ENCODE measurements at regions not wholly inside any gene's neighbourhood (a gene's known extent, or its start where the extent isn't known, plus 50 kb on each side); places are given as distances from the start of the nearest gene placed in this dataset.

- peaks cover 8% of the 10 kb centered on the region for H3K4me1 Mint-ChIP-seq
- no peaks in the 10 kb centered on the region for H3K9me3 Mint-ChIP-seq
- TF ChIP-seq CTCF (IDR thresholded peaks at IDR 0.05; ENCODE audit: unreplicated experiment), result no peak
- H3K4me3 Mint-ChIP-seq, result no peak overlapping the region
- no peaks in the 10 kb centered on the region for H3K36me3 Mint-ChIP-seq
- no peaks in the 10 kb centered on the region for H3K27me3 Mint-ChIP-seq (ENCODE audit: low read depth)
- H3K27ac Mint-ChIP-seq, result no peak overlapping the region
- DNase-seq (ENCODE audit: low spot score in 2 of 2, unreplicated experiment in 2 of 2), result no peak
These were observed 502.2 kb downstream of the NR4A2 start for GRCh38 chr2:155830351-155830750.

- H3K27me3 Mint-ChIP-seq (ENCODE audit: low read depth), result no peaks in the 10 kb centered on the region
These were observed 506.6 kb downstream of the NR4A2 start for GRCh38 chr2:155825876-155826275.

GRCh38 chr2:155815851-155816250 is 516.7 kb downstream of the NR4A2 start:
- Mint-ChIP-seq H3K27me3 (ENCODE audit: low read depth) (no peaks in the 10 kb centered on the region), H3K27ac (no peak overlapping the region), H3K4me3 (no peak overlapping the region), H3K4me1 (no peaks in the 10 kb centered on the region), H3K9me3 (peaks cover 23% of the 10 kb centered on the region), H3K36me3 (peaks cover 3% of the 10 kb centered on the region)
- TF ChIP-seq CTCF (IDR thresholded peaks at IDR 0.05; ENCODE audit: unreplicated experiment), result peak; percentile 27
- DNase-seq (ENCODE audit: low spot score in 2 of 2, unreplicated experiment in 2 of 2), result no peak

More at GRCh38 chr2:155825876-155826275, 506.6 kb downstream of the NR4A2 start:
- Mint-ChIP-seq H3K27ac (no peak overlapping the region), H3K36me3 (no peaks in the 10 kb centered on the region), H3K4me1 (peaks cover 3% of the 10 kb centered on the region), H3K4me3 (no peak overlapping the region), H3K9me3 (no peaks in the 10 kb centered on the region)
- no peak for TF ChIP-seq CTCF (IDR thresholded peaks at IDR 0.05; ENCODE audit: unreplicated experiment)
- no peak for DNase-seq (ENCODE audit: low spot score in 2 of 2, unreplicated experiment in 2 of 2)

- no peak for DNase-seq (ENCODE audit: low spot score in 2 of 2, unreplicated experiment in 2 of 2)
- no peaks in the 10 kb centered on the region for H3K27me3 Mint-ChIP-seq (ENCODE audit: low read depth)
- H3K4me1 Mint-ChIP-seq, result no peaks in the 10 kb centered on the region
- peaks cover 21% of the 10 kb centered on the region for H3K9me3 Mint-ChIP-seq
- no peak overlapping the region for H3K4me3 Mint-ChIP-seq
- peaks cover 3% of the 10 kb centered on the region for H3K36me3 Mint-ChIP-seq
- TF ChIP-seq CTCF (IDR thresholded peaks at IDR 0.05; ENCODE audit: unreplicated experiment), result no peak
- no peak overlapping the region for H3K27ac Mint-ChIP-seq
These were observed 517.2 kb downstream of the NR4A2 start for GRCh38 chr2:155815275-155815674.

GRCh38 chr2:155810411-155810810 is 522.1 kb downstream of the NR4A2 start:
- no peak overlapping the region for H3K4me3 Mint-ChIP-seq
- no peak for DNase-seq (ENCODE audit: low spot score in 2 of 2, unreplicated experiment in 2 of 2)
- TF ChIP-seq CTCF (IDR thresholded peaks at IDR 0.05; ENCODE audit: unreplicated experiment), result no peak
- no peaks in the 10 kb centered on the region for H3K4me1 Mint-ChIP-seq
- no peak overlapping the region for H3K27ac Mint-ChIP-seq
- no peaks in the 10 kb centered on the region for H3K27me3 Mint-ChIP-seq (ENCODE audit: low read depth)
- no peaks in the 10 kb centered on the region for H3K9me3 Mint-ChIP-seq
- H3K36me3 Mint-ChIP-seq, result no peaks in the 10 kb centered on the region

GRCh38 chr2:155802888-155803287 is 529.6 kb downstream of the NR4A2 start:
- Mint-ChIP-seq H3K27ac (no peak overlapping the region), H3K9me3 (no peaks in the 10 kb centered on the region), H3K4me1 (no peaks in the 10 kb centered on the region), H3K36me3 (no peaks in the 10 kb centered on the region), H3K4me3 (no peak overlapping the region), H3K27me3 (ENCODE audit: low read depth) (no peaks in the 10 kb centered on the region)
- TF ChIP-seq CTCF (IDR thresholded peaks at IDR 0.05; ENCODE audit: unreplicated experiment), result no peak
- no peak for DNase-seq (ENCODE audit: low spot score in 2 of 2, unreplicated experiment in 2 of 2)

All from mesothelial cell of epicardium (in vitro differentiated cells).